ENCODE measurements at regions not wholly inside any gene's neighbourhood (a gene's known extent, or its start where the extent isn't known, plus 50 kb on each side); places are given as distances from the start of the nearest gene placed in this dataset.

GRCh38 chr5:120258123-120258522, 206.0 kb upstream of the PRR16 start:
- H3K4me3 ChIP-seq, result no peak overlapping the region
- no peak overlapping the region for H3K27ac ChIP-seq
- DNase-seq (ENCODE audit: low spot score) (no peak), ATAC-seq (ENCODE audit: insufficient number of reproducible peaks, low FRiP score, low read depth) (no peak)
- no peaks in the 10 kb centered on the region for H3K36me3 ChIP-seq
- no peaks in the 10 kb centered on the region for H3K4me1 ChIP-seq (ENCODE audit: control insufficient read depth in 1 of 2, low read depth in 2 of 2)
- no peaks in the 10 kb centered on the region for H3K27me3 ChIP-seq (replicated peaks; ENCODE audit: insufficient read depth)
- H3K9me3 ChIP-seq, result no peaks in the 10 kb centered on the region
- TF ChIP-seq, protein P1, sequence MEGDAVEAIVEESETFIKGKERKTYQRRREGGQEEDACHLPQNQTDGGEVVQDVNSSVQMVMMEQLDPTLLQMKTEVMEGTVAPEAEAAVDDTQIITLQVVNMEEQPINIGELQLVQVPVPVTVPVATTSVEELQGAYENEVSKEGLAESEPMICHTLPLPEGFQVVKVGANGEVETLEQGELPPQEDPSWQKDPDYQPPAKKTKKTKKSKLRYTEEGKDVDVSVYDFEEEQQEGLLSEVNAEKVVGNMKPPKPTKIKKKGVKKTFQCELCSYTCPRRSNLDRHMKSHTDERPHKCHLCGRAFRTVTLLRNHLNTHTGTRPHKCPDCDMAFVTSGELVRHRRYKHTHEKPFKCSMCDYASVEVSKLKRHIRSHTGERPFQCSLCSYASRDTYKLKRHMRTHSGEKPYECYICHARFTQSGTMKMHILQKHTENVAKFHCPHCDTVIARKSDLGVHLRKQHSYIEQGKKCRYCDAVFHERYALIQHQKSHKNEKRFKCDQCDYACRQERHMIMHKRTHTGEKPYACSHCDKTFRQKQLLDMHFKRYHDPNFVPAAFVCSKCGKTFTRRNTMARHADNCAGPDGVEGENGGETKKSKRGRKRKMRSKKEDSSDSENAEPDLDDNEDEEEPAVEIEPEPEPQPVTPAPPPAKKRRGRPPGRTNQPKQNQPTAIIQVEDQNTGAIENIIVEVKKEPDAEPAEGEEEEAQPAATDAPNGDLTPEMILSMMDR (IDR thresholded peaks at IDR 0.05), result no peak

GRCh38 chr5:120260651-120261050, 203.4 kb upstream of the PRR16 start:
- Histone ChIP-seq H3K4me3 (no peak overlapping the region), H3K27me3 (replicated peaks; ENCODE audit: insufficient read depth) (no peaks in the 10 kb centered on the region), H3K4me1 (ENCODE audit: control insufficient read depth in 1 of 2, low read depth in 2 of 2) (no peaks in the 10 kb centered on the region), H3K9me3 (no peaks in the 10 kb centered on the region), H3K27ac (no peak overlapping the region), H3K36me3 (no peaks in the 10 kb centered on the region)
- DNase-seq (ENCODE audit: low spot score), result no peak
- TF ChIP-seq, protein P1 (IDR thresholded peaks at IDR 0.05), result no peak
- ATAC-seq (ENCODE audit: insufficient number of reproducible peaks, low FRiP score, low read depth), result no peak

- no peaks in the 10 kb centered on the region for H3K4me1 ChIP-seq (ENCODE audit: control insufficient read depth in 1 of 2, low read depth in 2 of 2)
- no peaks in the 10 kb centered on the region for H3K9me3 ChIP-seq
- TF ChIP-seq, protein P1 (IDR thresholded peaks at IDR 0.05), result no peak
- H3K36me3 ChIP-seq, result no peaks in the 10 kb centered on the region
- no peak overlapping the region for H3K4me3 ChIP-seq
- no peak overlapping the region for H3K27ac ChIP-seq
- no peak for ATAC-seq (ENCODE audit: insufficient number of reproducible peaks, low FRiP score, low read depth)
- no peaks in the 10 kb centered on the region for H3K27me3 ChIP-seq (replicated peaks; ENCODE audit: insufficient read depth)
- no peak for DNase-seq (ENCODE audit: low spot score)
Measured at GRCh38 chr5:120270498-120270897, 193.6 kb upstream of the PRR16 start.

- TF ChIP-seq, protein P1 (IDR thresholded peaks at IDR 0.05), result no peak
- DNase-seq (ENCODE audit: low spot score), result no peak
- no peak for ATAC-seq (ENCODE audit: insufficient number of reproducible peaks, low FRiP score, low read depth)
- Histone ChIP-seq H3K4me3 (no peak overlapping the region), H3K36me3 (no peaks in the 10 kb centered on the region), H3K27me3 (replicated peaks; ENCODE audit: insufficient read depth) (no peaks in the 10 kb centered on the region), H3K27ac (no peak overlapping the region), H3K9me3 (no peaks in the 10 kb centered on the region), H3K4me1 (ENCODE audit: control insufficient read depth in 1 of 2, low read depth in 2 of 2) (peaks cover 6 to 20% of the 10 kb centered on the region in 2 donors)
Measured at GRCh38 chr5:120293796-120294195, 170.3 kb upstream of the PRR16 start.

DNA sequence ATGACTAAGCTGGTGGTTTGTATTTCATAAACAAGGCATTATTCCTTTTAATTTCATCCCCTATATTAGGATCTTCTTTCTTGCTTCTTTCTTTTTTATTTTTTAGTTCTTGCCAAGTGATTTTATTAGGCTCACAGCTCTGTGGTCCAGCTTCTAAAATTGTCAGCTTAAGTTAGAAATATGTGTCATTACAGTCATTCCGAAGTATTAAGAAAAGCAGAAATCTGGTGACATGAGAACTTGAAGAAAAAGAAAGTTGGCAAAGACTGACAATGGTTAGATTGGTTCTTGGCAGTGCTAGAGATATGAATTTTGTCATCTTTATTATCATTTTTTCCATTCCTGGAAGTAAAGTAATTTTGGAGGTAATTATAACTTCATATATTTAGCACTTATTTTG, 166.5 kb upstream of the PRR16 start:
- H3K27me3 ChIP-seq (replicated peaks; ENCODE audit: insufficient read depth), result no peaks in the 10 kb centered on the region
- DNase-seq (ENCODE audit: low spot score), result no peak
- H3K9me3 ChIP-seq, result no peaks in the 10 kb centered on the region
- H3K4me3 ChIP-seq, result no peak overlapping the region
- no peak overlapping the region for H3K27ac ChIP-seq
- TF ChIP-seq, protein P1 (IDR thresholded peaks at IDR 0.05), result no peak
- ATAC-seq (ENCODE audit: insufficient number of reproducible peaks, low FRiP score, low read depth), result no peak
- H3K4me1 ChIP-seq (ENCODE audit: control insufficient read depth in 1 of 2, low read depth in 2 of 2), result peaks cover 6 to 20% of the 10 kb centered on the region in 2 donors
- H3K36me3 ChIP-seq, result no peaks in the 10 kb centered on the region
